Sigmoid colon (tissue), 4 donors: ENCODE measurements at regions not wholly inside any gene's neighbourhood (a gene's known extent, or its start where the extent isn't known, plus 50 kb on each side); places are given as distances from the start of the nearest gene placed in this dataset.

Experiments used
- CTCF ChIP-seq, 4 experiments: fragments of 450-650 bp in 3 of 4; fragments of 200-600 bp in 1 of 4; IDR thresholded peaks; one replicate each; pipeline ENCODE4 v1.5.1; 2016 to 2019; ENCODE audit warnings: antibody characterized with exemption in 4 of 4, mild to moderate bottlenecking in 3 of 4, moderate library complexity in 2 of 4
- EP300 ChIP-seq, 4 donors: sonication (generic); formaldehyde crosslinking; IDR thresholded peaks; one replicate each; pipeline ENCODE4 v1.6.1; 2017; ENCODE audit warnings: antibody characterized with exemption in 4 of 4
- POLR2A ChIP-seq, 2 donors: fragments of 450-650 bp; IDR thresholded peaks; one replicate each; pipeline ENCODE4 v1.6.1; 2016; ENCODE audit warnings: antibody characterized with exemption in 2 of 2, mild to moderate bottlenecking in 2 of 2, moderate library complexity in 2 of 2
- POLR2AphosphoS5 ChIP-seq, 4 donors: sonication (generic); formaldehyde crosslinking; IDR thresholded peaks; one replicate each; pipeline ENCODE4 v1.6.1; 2017; ENCODE audit warnings: antibody characterized with exemption in 4 of 4

- TF ChIP-seq CTCF (IDR thresholded peaks at IDR 0.05) (no peak), POLR2A (IDR thresholded peaks at IDR 0.05) (no peak), POLR2AphosphoS5 (IDR thresholded peaks at IDR 0.05) (no peak), EP300 (IDR thresholded peaks at IDR 0.05) (no peak)
These were observed 396.7 kb upstream of the DAB1 start for GRCh38 chr1:57820356-57821095.
